ENCODE measurements at regions not wholly inside any gene's neighbourhood (a gene's known extent, or its start where the extent isn't known, plus 50 kb on each side); places are given as distances from the start of the nearest gene placed in this dataset.

DNA sequence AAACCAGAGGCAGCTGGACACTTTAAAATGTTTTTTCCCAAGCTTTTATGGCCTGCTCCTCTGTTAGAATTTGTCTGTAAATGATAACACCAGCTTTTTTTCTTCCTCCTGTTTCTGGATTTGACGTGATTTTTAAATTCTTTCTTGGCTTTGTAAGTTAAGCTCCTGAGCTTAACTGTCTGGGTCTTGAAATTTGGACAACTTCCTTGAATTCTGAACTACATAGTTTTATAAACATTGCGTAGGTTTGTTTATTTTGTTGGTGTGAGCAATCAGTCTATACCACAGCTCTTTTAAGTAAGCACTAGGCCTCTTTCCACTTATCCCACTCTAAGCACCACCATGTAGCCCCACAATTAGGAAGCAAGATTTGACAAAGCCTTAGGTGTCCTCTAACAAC lies 144.4 kb upstream of the GUCY1A1 start:
- TF ChIP-seq, protein P1, sequence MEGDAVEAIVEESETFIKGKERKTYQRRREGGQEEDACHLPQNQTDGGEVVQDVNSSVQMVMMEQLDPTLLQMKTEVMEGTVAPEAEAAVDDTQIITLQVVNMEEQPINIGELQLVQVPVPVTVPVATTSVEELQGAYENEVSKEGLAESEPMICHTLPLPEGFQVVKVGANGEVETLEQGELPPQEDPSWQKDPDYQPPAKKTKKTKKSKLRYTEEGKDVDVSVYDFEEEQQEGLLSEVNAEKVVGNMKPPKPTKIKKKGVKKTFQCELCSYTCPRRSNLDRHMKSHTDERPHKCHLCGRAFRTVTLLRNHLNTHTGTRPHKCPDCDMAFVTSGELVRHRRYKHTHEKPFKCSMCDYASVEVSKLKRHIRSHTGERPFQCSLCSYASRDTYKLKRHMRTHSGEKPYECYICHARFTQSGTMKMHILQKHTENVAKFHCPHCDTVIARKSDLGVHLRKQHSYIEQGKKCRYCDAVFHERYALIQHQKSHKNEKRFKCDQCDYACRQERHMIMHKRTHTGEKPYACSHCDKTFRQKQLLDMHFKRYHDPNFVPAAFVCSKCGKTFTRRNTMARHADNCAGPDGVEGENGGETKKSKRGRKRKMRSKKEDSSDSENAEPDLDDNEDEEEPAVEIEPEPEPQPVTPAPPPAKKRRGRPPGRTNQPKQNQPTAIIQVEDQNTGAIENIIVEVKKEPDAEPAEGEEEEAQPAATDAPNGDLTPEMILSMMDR (IDR thresholded peaks at IDR 0.05; ENCODE audit: borderline replicate concordance, extremely low read depth, low read length, poor library complexity, severe bottlenecking), result no peak
- TF ChIP-seq EZH2 (IDR thresholded peaks at IDR 0.05; ENCODE audit: borderline replicate concordance, low read depth, low read length, severe bottlenecking), result no peak
